Smooth muscle cell (in vitro differentiated cells): ENCODE measurements at regions not wholly inside any gene's neighbourhood (a gene's known extent, or its start where the extent isn't known, plus 50 kb on each side); places are given as distances from the start of the nearest gene placed in this dataset.
A peak's percentile ranks its signal among the peaks of the same experiment; 100 is the strongest.

Experiments used
- DNase-seq: peaks from one replicate; lab custom pipeline; 2025; ENCODE audit not compliant: unreplicated experiment; lab: John Stamatoyannopoulos, UW
- H2AFZ ChIP-seq: fragments of 200-600 bp; sonication (generic); 2 replicates; pipeline ENCODE4 v1.6.0; 2016; ENCODE audit warnings: antibody characterized with exemption, low read depth, mild to moderate bottlenecking
- H3F3A ChIP-seq: fragments of 200-600 bp; sonication (generic); 2 replicates; pipeline ENCODE4 v1.6.0; 2017; ENCODE audit warnings: antibody characterized with exemption, low read depth
- H3K27ac ChIP-seq: fragments of 200-600 bp; sonication (generic); 2 replicates; pipeline ENCODE4 v1.5.1; 2016; ENCODE audit warnings: low read depth, mild to moderate bottlenecking
- H3K27me3 ChIP-seq: fragments of 200-600 bp; sonication (generic); 2 replicates; pipeline ENCODE4 v1.6.1; 2016; ENCODE audit warnings: low read depth, mild to moderate bottlenecking
- H3K36me3 ChIP-seq: fragments of 200-600 bp; sonication (generic); 2 replicates; pipeline ENCODE4 v1.5.1; 2016; ENCODE audit warnings: low read depth
- H3K4me1 ChIP-seq: fragments of 200-600 bp; sonication (generic); 2 replicates; pipeline ENCODE4 v1.5.1; 2016; ENCODE audit warnings: low read depth
- H3K4me2 ChIP-seq: fragments of 200-600 bp; sonication (generic); 2 replicates; pipeline ENCODE4 v1.6.0; 2016; ENCODE audit warnings: mild to moderate bottlenecking
- H3K4me3 ChIP-seq: fragments of 200-600 bp; sonication (generic); 2 replicates; pipeline ENCODE4 v1.5.1; 2016; ENCODE audit warnings: mild to moderate bottlenecking
- H3K79me2 ChIP-seq: fragments of 200-600 bp; sonication (generic); 2 replicates; pipeline ENCODE4 v1.6.0; 2016; ENCODE audit warnings: low read depth, mild to moderate bottlenecking
- H3K9ac ChIP-seq: fragments of 200-600 bp; sonication (generic); 2 replicates; pipeline ENCODE4 v1.6.0; 2016; ENCODE audit warnings: low read depth
- H3K9me3 ChIP-seq: fragments of 200-600 bp; sonication (generic); replicated peaks from 2 replicates; pipeline ENCODE4 v1.5.1; 2016; ENCODE audit warnings: low read depth
- H4K20me1 ChIP-seq: fragments of 200-600 bp; sonication (generic); 2 replicates; pipeline ENCODE4 v1.6.0; 2016; ENCODE audit warnings: low read depth
- WGBS: methylation state at CpG from one replicate; pipeline ENCODE4 v1.1.7; 2016; ENCODE audit warnings: low lambda C conversion rate; 5-methylcytosine and 5-hydroxymethylcytosine counted together
- TF ChIP-seq, protein P1 (sequence below): fragments of 200-600 bp; sonication (generic); IDR thresholded peaks from 2 replicates; pipeline ENCODE4 v1.5.1; 2017; ENCODE audit warnings: borderline replicate concordance, mild to moderate bottlenecking, antibody characterized with exemption; ENCODE audit not compliant: insufficient read depth, poor library complexity, severe bottlenecking

DNA sequence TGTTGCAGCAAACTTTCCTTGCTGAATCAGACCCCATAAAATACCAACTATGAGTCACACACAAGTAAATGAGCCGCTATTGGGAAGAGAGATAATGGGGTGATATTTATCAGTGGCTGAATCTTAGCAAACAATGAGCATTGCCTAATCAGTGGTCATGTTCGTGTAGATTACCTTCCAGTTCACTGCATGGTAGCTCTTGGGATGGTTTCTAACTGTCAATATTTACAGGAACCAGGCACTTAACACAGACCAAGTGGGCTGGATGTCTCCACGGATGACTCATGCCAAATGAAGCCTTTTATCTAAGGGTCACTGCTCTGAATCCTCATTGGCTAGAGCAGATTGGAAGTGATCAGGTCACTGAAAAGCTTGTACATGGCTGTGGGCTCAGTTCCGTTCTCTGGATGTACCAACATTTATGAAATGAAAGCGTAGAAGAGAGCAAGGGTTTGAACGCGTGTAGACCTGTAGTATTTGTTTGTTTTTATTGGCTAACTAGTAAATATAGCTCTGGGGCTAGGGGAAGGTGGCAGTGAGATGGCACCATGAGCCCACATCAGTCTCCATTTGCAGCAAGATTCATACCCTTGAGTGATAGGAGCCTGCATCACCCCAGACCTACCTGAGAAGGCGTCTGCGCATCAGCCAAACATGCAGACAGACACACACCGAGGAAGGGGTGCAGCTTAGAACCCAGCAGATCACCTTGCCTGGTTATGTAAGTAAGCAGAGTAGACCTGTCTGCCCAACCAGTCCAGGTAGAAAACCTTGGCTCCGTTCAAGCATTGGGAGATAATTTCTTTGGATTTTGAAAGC is 153.3 kb downstream of the TOMM20 start:
- H3K79me2 ChIP-seq = no peaks in the 10 kb centered on the region
- peak overlapping the region; percentile 36 for H3K4me2 ChIP-seq
- no peaks in the 10 kb centered on the region for H3K36me3 ChIP-seq
- WGBS = 47% methylated on average over 11 of the region's 11 CpGs
- H3K9me3 ChIP-seq = no peaks in the 10 kb centered on the region
- no peak overlapping the region for H3K4me3 ChIP-seq
- no peak overlapping the region for H2AFZ ChIP-seq
- H3K4me1 ChIP-seq = peaks cover 40% of the 10 kb centered on the region
- H3F3A ChIP-seq = peaks cover 39% of the 10 kb centered on the region
- DNase-seq = no peak
- TF ChIP-seq, protein P1, sequence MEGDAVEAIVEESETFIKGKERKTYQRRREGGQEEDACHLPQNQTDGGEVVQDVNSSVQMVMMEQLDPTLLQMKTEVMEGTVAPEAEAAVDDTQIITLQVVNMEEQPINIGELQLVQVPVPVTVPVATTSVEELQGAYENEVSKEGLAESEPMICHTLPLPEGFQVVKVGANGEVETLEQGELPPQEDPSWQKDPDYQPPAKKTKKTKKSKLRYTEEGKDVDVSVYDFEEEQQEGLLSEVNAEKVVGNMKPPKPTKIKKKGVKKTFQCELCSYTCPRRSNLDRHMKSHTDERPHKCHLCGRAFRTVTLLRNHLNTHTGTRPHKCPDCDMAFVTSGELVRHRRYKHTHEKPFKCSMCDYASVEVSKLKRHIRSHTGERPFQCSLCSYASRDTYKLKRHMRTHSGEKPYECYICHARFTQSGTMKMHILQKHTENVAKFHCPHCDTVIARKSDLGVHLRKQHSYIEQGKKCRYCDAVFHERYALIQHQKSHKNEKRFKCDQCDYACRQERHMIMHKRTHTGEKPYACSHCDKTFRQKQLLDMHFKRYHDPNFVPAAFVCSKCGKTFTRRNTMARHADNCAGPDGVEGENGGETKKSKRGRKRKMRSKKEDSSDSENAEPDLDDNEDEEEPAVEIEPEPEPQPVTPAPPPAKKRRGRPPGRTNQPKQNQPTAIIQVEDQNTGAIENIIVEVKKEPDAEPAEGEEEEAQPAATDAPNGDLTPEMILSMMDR = no peak
- H3K27me3 ChIP-seq = no peaks in the 10 kb centered on the region
- H4K20me1 ChIP-seq = no peaks in the 10 kb centered on the region
- H3K27ac ChIP-seq = peak overlapping the region; percentile 99
- H3K9ac ChIP-seq = peak overlapping the region; percentile 47

DNA sequence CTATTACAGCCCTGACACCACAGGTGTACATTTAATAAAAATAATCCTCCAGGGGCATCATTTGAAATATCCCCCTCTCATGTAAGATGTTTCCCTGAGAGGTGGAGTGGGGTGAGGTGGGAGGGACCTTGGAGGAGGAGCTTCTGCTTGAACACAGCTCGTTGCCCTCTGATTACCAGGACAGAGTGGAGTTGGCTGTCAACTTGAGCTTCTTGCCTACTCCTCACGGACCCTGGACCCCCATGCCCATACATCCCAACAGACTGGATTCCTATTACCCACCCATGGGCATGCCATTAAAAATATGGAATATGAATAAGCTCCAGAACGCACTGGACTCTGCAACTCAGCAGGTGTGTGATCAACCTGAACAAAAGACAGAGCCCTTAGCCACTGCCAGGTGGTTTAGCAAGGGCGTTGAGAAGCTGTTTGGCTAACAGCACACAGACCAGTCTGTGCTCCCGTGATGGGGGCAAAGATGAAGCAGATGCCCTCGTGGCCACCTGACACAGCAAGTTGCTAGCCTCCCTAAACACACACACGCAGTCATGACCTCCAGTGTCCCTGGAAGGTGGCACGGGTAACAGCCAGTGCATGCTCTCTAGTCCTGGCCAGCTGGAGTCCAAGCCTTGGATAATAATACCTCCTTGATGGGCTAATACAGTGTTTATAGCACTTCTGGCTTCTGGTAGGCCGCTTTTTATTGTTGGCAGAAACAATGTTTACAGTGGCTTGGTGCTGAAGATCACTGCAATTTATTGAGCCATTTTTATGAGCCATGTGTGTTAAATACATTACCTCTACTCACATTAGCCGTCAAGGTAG is 155.0 kb downstream of the TOMM20 start:
- H3K4me1 ChIP-seq = peaks cover 44% of the 10 kb centered on the region
- peaks cover 32% of the 10 kb centered on the region for H3F3A ChIP-seq
- no peak overlapping the region for H3K9ac ChIP-seq
- no peaks in the 10 kb centered on the region for H3K36me3 ChIP-seq
- no peak overlapping the region for H3K4me3 ChIP-seq
- H2AFZ ChIP-seq = no peak overlapping the region
- 83% methylated on average over 10 of the region's 10 CpGs for WGBS
- H3K79me2 ChIP-seq = no peaks in the 10 kb centered on the region
- peak overlapping the region; percentile 99 for H3K27ac ChIP-seq
- H3K4me2 ChIP-seq = no peak overlapping the region
- no peak for DNase-seq
- TF ChIP-seq, protein P1 = no peak
- H3K9me3 ChIP-seq = no peaks in the 10 kb centered on the region
- H4K20me1 ChIP-seq = no peaks in the 10 kb centered on the region
- H3K27me3 ChIP-seq = no peaks in the 10 kb centered on the region

DNA sequence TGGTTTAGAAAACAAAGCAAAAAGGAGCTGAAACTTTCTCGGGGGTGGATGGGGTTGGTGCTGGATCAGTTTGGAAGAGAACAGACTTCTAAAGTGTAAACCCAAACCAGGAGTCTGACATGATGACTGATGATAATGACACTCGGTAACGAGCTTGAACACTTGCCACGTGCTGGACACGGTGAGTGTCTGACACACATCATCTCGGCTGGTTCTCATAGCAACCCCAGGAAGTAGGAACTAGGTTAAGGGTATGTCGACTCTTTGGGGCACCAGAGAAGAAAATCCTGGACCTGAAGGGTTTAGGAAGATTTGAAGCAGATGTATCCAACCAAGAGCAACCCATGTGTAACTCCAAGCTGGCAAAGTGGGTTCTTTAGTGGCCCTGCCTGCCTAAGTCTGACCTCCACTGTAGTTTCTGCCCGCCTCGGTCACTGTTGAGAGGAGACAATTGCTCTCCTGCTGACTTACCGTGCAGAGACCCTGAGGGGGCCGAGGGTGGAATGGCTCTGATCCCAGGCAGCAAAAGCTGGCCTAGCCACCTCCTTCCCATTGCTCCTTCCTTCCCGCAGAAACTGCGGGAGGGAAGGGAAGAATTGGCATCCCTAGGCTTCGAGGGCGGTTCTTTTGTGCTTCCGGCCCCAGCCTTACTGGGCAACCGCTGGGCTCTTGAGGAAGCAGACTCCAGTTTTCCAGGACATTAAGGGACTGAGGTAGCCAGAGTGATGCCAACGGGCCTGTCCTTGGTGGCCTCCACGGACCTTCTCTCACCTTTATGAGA is 156.0 kb downstream of the TOMM20 start:
- Histone ChIP-seq H3K36me3 (no peaks in the 10 kb centered on the region), H3K9ac (peak overlapping the region; percentile 91), H3K79me2 (no peaks in the 10 kb centered on the region), H3K4me1 (peaks cover 46% of the 10 kb centered on the region), H3K9me3 (no peaks in the 10 kb centered on the region), H3K27me3 (no peaks in the 10 kb centered on the region), H4K20me1 (no peaks in the 10 kb centered on the region), H3K27ac (peak overlapping the region; percentile 99), H3K4me2 (no peak overlapping the region), H2AFZ (no peak overlapping the region), H3K4me3 (no peak overlapping the region), H3F3A (peaks cover 24% of the 10 kb centered on the region)
- 78% methylated on average over 19 of the region's 19 CpGs for WGBS
- TF ChIP-seq, protein P1 = no peak
- no peak for DNase-seq
